ENCODE measurements at regions not wholly inside any gene's neighbourhood (a gene's known extent, or its start where the extent isn't known, plus 50 kb on each side); places are given as distances from the start of the nearest gene placed in this dataset.

DNA sequence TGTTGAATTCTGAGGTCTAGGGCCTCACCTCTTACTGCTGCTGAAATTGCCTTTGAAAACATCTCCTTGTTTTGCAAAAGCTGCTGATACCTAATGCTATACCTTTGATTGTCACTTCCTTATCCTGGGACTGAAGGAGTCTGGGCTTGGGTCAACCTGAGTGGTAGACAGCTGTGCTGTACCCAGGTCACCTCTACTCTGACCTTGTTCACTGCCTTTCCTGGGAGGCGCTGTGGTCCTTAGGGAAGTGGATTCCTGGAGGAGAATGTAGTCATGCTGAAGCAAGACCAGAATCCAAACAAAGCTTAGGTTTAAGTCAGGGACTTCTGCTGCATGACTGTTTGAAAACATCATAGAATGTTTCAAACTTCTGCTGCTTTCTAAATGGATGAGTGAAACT lies 191.4 kb downstream of the SNAPC1 start:
- DNase-seq, result no peak

DNA sequence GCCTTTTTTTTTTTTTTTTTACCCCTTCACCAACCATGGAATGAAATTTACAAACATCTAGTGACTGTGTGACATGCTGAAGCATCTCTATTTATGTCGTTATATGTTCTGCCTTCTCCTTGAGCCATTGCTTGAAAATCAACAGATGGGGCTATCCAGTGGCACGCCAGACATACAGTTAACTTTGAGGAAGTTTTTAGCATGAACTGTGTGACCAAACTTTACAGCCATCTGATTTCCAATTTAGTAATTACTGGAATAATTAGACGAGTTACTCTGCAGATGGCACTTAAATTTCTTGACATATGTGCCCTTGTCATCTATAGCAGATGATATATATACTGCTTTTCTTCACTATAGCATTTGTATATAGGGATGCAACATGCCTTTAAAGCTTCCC lies 192.1 kb downstream of the SNAPC1 start:
- DNase-seq, result no peak

DNA sequence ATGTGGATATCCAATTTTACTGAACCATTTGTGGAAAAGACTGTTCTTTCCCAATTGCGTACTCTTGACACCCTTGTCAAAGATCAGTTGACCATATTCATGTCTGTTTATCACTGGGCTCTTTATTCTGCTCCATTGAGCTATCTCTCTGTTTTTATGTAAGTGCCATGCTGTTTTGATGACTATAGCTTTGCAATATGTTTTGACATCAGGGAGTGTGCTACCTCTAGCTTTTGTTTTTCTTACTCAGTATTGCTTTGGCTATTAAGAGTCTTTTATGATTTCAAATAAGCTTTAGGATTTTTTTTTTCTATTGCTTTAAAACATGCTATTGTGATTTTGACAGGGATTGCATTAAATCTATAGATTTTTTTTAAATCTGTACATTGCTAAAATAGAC lies 194.3 kb downstream of the SNAPC1 start:
- DNase-seq, result no peak

DNA sequence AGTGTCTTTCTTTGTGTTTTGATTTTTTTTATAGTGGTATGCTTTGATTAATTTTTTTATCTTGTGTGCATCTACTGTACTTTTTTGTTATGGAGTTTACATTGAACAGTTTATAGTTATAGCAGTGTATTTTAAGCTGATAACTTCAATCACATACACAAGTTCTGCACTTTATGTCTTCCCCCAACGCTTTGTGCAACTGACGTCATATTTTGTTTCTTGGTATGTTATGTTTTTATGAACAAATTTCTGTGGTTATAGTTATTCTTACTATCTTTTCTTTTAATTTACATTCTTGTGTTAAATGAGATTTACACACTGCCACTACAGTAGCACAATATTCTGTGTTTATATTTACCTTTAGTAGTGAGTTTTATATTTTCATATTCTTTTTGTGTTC lies 197.1 kb downstream of the SNAPC1 start:
- DNase-seq, result no peak

DNA sequence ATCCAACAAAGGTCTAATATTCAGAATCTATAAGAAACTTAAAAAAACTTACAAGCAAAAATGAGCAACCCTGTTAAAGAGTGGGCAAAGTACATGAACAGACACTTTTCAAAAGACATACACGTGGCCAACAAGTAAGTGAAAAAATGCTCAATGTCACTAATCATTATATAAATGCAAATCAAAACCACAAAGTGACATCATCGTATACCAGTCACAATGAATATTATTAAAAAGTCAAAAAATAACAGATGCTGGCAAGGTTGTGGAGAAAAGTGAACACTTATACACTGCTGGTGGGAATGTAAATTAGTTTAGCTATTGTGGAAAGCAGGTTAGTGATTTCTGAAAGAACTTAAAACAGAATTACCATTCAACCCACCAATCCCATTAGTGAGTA lies 199.1 kb downstream of the SNAPC1 start:
- no peak for DNase-seq

DNA sequence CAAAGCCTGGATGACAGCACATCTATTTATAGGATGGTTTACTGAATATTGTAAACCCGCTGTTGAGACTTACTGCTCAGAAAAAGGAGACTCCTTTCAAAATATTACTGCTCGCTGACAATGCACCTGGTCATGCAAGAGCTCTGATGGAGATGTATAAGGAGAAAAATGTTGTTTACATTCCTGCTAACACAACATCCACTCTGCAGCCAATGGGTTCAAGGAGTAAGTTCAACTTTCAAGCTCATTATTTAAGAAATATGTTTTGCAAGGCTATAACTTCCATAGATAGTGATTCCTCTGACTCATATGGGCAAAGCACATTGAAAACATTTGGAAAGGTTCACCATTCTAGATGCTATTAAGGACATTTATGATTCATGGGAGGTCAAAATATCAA lies 201.7 kb downstream of the SNAPC1 start:
- peak; percentile 14 for DNase-seq

DNA sequence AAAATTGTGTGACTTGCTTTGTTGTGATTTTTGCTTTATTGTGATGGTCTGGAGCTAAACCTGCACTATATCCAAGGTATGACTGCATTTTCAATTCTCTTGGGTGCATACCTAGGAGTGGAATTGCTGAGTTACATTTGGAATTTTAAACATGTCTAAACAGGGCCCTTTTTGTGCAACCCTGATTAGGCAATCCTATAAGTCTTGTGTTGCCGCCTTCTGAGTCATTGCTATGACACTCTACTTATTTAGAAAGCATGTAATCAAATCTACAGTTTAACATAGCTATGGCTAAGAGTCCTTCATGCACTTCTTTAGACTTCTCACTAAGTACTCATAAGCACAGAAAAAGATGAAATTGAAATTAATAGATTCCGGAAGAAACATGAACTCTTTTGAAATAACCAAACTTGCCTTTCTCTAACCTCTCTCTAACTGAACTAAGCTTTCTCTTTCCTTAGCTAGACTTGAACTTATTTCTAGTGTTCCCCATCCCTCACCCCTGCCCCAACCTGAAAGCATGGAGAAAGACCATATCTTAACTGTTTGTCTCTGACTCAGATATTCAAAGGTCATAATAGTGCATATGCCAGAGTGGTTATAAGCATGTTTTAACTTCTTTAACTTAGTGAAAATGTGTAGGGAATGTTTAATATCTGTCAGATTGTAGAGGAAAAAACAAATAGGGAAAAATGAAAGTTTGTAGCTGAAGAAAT lies 203.0 kb downstream of the SNAPC1 start:
- DNase-seq, result peak; percentile 84

DNA sequence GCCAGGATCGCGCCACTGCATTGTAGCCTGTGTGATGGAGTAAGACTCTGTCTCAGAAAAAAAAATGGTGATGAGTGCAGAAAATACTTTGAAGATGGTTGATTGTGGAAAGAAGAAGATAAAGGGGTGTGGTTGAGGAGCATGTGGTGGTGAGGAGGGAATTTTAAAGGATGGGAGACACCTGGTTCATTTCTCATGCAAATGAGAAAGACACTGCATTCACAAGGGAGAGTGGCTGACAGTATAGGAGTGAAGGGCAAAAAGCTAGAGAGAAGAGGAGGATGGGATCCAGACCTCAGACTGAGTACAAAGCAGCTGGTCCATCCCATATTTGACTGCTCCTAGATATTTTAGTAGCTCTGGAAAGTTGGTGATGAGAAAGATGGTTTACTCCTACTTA lies 206.0 kb downstream of the SNAPC1 start:
- DNase-seq, result no peak

DNA sequence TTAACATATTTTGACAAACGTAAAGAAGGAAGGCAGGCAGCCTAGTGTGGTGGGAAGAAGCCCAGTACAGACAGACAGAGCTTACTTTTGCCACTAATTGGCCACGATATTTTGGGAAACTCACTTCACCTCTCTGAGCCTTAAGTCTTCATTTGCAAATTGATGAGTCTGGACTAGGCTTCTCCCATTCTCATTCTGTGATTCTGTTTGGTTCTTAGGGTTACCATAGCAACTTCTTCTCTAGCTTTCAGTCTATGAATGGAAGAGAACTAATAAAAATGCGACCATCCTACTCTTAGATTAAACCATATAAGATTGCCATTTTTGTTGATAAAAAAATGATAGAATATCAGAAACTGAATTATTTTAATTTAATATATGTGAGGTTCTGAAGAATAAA lies 210.5 kb downstream of the SNAPC1 start:
- DNase-seq, result no peak

DNA sequence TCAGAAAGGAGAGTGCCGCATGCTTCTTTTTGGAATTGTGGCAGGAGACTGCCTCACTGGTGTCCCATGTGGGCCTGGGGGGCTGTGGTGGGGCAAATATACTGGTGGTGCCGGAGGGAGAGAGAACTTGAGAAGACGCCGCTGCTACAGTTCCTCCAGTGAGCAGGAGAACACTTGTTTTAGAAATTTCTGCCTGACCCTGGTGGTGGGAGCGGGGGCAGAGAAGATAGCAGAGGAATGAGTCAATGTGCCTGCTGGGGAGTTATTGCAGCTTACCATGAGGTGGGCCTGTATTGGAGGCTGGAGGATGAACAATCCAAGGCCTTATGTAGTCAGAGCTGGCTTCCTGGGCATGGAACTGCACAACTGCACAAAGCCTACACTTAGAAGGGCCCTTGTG lies 211.8 kb downstream of the SNAPC1 start:
- DNase-seq, result peak; percentile 71

DNA sequence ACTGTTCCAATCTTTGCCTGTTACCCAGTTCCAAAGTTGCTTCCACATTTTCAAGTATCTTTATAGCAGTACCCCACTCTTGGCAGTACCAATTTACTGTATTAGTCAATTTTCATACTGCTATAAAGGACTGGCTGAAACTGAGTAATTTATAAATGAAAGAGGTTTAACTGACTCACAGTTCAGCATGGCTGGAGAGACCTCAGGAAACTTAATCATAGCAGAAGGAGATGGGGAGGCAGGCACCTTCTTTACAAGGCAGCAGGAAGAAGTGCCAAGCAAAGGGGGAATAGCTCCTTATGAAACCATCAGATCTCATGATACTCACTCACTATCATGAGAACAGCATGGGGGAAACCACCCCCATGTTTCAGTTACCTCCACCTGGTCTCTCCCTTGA lies 215.0 kb downstream of the SNAPC1 start:
- peak; percentile 32 for DNase-seq

DNA sequence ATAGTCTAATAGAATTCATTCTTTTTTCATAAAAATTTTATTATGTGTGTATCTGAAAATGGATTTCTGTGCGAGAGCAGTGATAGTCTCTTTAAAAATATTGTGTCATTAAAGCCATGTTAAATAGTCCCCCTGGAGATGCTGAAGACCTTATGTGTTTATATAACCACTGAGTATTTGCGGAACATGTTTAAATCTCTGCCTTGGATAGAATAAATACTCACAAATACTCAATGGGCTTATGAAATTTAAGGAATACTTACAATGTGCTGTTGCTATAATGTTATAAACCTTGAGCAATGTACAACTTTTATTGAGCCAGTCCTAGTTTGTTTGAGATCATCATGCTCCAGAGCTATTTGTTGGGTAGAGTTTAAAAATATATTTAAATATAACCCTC lies 226.0 kb downstream of the SNAPC1 start:
- no peak for DNase-seq

DNA sequence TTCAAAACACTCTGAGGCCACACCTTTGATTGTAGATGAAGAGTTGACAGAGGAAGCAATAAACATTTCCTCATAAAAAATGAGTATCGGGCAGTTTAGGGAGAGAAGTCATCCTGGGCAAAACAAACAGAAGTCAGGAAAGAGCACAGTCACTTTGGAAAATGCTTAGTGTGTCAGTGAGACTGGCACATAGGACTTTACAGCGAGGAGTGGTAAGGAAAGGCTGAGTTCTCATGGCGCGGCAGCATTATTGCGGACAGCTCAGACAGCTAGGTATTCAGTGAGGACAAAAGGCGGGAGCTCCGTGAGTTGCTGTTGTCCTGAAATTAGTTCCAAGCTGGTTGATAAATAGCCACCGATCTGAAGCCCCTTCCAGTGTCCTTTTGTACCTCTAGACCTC lies 229.9 kb downstream of the SNAPC1 start:
- no peak for DNase-seq

DNA sequence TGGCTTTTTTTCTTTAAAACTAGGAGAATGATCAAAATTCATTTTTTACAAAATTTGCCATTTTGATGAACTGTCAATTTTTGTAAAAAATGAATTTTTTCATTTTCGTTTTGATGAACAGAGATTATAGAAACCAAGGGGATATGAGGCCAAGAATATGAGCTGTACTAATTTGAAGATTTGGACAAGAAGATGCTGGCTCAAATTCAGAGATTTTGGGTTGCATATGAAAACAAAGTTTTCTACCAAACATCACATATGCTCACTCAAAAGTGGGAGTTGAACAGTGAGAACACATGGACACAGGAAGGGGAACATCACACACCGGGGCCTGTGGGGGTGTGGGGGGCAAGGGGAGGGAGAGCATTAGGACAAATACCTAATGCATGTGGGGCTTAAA lies 230.7 kb downstream of the SNAPC1 start:
- DNase-seq, result no peak

DNA sequence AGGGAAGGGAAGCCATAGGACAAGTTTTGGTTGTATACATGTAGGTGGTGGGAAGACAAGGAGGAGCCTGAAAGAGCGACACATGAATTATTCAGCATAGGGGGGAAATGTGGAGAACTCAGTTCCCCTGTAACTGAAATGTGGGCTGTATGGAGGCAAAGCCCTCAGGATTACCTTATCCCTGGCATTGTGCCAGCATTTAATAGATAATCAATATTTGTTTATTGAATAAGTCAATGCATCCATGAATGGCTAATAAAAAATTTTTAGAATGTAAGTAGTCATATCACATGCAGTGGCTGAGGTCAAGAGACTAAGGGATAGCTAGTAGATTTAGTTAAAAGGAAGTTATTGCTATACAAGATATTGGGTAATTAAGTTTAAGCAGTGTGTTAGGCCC lies 232.4 kb downstream of the SNAPC1 start:
- DNase-seq, result no peak

DNA sequence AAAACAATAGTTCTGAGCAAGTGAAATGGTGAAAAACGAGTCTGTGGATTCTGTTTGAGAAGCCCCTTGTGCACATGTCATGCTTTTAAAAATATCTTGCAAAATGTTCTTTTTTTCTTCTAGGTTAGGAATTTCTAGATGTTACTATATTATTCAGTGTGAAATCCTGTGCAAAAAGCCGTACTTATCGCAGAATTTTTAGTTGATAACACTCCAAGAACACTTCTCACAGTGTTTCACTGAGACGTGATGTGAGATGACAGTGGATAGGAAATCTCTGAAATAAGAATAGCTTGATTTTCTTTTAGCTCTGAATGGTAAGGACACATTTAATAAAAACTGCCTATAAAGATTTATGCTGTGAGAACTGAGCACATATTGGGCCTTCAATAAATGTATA lies 234.5 kb downstream of the SNAPC1 start:
- DNase-seq, result no peak

DNA sequence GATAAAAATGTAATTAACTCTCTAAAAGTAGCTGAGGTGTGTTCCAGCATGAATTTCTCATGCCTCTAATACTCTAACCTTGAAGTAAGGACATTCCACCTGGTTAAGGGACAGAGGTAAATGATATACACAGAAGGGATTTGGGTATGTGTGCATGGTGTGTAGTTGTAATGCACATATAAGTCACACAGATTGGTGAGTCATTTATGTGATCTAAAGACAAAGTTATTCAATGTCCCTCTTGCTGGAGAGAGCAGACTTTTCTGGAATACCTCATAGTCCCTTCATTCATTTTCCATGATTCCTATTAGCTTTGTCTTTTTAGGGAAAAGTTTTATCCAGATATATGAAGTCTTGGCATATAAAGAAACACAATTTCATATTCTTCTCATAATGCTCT lies 234.9 kb downstream of the SNAPC1 start:
- no peak for DNase-seq

DNA sequence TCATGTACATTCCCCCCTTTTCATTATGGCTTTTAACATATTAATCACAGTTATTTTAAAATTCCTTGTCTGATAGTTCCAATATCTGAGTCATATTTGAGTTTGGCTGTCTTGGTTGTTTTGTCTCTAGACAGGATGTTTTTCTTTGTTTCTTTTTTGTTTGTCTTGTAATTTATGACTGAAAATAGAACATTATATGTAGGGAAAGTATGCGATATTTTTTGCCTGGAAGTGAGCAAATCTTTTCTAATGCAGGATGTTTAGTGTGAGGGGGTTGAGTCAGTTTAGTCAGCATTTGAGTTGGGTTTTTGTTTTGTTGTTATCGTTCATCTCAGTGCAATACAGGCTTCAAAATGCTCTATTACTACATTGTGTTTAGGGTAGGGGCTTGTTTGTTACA lies 239.7 kb downstream of the SNAPC1 start:
- no peak for DNase-seq

DNA sequence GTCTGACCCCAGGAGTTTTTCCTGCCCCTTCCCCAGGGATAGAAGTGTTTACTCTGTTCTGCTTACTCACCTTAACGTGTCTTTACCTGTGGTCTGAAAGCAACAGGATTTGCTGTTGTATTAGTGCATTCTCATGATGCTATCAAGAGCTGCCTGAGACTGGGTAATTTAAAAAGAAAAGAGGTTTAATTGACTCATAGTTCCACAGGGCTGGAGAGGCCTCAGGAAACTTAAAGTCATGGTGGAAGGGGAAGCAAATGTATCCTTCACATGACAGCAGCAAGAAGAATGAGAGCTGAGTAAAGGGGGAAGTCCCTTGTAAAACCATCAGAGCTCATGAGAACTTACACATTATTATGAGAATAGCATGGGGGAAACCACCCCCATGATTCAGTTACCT lies 240.4 kb downstream of the SNAPC1 start:
- DNase-seq, result peak; percentile 12

DNA sequence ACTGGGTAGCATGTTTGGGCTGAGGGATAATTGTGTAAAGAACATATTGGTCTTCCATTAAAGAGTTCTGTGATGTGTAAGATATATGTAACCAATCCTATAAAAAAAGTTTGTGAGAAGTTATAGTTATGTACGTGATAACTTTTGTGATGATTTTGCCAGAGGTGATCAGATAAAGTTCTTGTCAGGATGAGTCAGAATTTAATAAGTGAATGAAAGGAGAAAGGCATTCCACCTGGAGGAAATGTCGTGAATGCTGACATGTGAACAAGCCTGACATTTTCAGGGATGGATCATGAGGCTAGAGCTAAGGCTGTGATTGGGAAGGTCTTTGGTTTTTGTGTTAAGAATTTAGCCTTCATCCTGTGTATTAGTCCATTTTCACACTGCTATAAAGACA lies 241.5 kb downstream of the SNAPC1 start:
- DNase-seq, result no peak

DNA sequence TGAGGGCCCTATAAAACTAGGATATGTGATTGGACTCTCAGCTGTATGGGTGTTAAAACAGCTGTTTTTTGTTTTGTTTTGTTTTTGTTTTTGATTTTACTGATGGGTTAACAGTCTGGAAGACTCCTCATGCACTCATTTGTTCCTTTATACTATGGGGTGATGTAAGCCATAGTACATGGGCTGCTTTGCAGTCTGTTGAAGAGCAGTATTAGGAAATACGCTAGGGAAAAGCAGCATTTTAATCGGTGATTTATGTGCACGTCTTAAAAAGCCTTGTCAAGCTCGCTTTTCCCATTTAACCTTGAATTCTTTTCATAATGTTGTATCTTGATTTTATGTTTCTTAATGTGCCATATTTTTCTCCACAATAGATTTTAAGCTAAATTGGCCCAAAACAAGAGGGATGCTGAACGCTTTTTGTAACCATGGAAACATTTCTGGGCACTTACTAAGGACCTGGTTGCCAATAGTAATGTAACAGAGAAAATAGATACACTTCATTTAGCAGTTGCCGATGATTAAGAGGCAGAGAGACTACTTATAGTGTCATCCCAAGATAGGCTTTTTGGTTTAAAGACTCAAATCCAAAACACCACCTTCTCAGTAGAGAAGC lies 244.0 kb downstream of the SNAPC1 start:
- no peak for DNase-seq

DNA sequence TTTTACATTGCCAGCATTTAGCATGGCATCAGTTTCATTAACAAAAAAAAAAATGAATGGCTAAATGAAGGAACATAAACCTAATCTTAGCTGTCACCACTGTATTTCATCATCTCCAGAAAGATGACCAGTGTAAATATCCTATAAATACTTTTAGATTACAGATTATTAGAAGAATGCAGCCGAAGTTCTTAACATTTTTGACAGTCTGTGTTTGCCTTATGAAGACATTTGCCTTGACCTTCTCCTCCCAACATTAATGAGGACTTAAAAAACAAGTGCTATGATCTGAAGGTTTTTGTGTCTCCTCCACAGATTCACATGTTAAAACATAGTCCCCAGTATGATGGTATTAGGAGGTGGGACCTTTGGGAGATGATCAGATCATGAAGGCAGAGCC lies 253.0 kb downstream of the SNAPC1 start:
- DNase-seq, result peak; percentile 12

DNA sequence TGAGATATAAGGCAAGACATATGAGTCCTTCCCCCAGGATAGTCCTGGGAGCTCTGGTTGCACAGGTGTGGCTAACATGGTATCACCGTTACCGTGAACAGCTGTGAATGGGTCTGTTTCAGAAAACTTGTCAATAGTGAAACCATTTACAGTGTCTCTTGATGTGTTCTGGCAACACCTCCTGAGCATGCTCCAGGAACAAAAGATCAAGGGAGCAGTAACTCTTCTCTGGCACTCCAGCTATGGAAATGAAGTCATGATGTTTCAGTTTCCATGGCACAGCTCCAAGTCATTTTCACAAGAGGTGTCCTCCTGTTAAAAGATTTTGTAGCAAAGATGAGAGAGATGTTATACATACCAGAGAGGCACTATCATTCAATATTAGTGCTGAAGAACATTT lies 253.7 kb downstream of the SNAPC1 start:
- DNase-seq, result peak; percentile 53

DNA sequence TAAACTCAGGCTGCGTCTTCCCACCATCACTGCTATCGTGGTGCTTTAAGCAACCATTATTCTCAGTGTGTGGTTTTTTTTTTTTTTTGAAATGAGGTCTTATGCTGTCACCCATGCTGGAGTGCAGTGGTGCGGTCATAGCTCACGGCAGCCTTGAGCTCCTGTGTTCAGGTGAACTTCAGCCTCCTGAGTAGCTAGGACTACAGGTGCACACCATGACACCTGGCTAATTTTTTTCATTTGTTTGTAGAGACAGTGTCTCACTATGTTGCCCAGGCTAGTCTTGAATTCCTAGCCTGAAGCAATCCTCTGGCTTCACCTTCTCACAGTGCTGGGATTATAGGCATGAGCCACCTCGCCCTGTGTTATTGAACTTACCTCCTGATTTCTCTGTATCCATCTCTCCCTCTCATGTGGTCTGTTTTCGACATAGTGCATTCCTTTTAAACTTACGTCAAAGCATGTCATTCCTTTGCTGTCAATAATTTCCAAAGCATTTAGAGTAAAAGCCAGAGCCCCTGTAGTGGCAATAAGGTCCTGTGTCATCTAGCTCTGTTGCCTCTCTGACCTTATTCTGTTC lies 255.5 kb downstream of the SNAPC1 start:
- no peak for DNase-seq

DNA sequence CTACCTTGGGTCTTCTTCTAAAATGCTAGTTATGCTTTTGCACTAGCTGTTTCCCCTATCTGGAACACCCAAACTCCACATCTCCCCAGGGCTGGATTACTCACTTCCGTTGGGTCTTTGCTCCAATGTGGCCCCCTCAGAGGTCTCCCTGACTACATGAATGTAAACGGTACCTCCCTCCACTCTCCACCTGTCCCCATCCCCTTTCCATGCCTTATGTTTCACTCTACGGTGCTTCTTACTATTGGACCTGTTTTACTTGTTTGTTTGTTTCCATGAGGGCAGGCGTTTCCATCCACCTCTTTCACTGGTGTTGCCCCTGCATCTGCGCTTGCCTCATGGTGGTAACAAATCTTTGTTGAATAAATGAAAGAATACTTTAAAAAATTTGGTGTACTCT lies 256.4 kb downstream of the SNAPC1 start:
- DNase-seq, result no peak

All from fibroblast of skin of right biceps (primary cell).